Neuronal stem cell (in vitro differentiated cells): ENCODE measurements at regions not wholly inside any gene's neighbourhood (a gene's known extent, or its start where the extent isn't known, plus 50 kb on each side); places are given as distances from the start of the nearest gene placed in this dataset.
A peak's percentile ranks its signal among the peaks of the same experiment; 100 is the strongest.

Experiments used
- DNase-seq: peaks from one replicate; pipeline ENCODE4 v3.0.0-alpha.2; 2013; ENCODE audit warnings: low spot score
- H2AFZ ChIP-seq: one replicate; pipeline ENCODE4 v1.6.1; 2013; ENCODE audit warnings: mild to moderate bottlenecking, low read length, inconsistent platforms
- H2AK5ac ChIP-seq: 2 replicates; pipeline ENCODE4 v1.6.1; 2013; ENCODE audit warnings: low read depth, mild to moderate bottlenecking, inconsistent platforms, low read length, moderate library complexity, mixed read lengths
- H2BK120ac ChIP-seq: 2 replicates; pipeline ENCODE4 v1.6.1; 2013; ENCODE audit warnings: low read depth, mild to moderate bottlenecking, inconsistent platforms, low read length, moderate library complexity, mixed read lengths
- H2BK12ac ChIP-seq: one replicate; pipeline ENCODE4 v1.6.1; 2013; ENCODE audit warnings: low read length, inconsistent platforms
- H2BK15ac ChIP-seq: 2 replicates; pipeline ENCODE4 v1.6.1; 2013; ENCODE audit warnings: mild to moderate bottlenecking, low read length, inconsistent platforms, mixed read lengths
- H2BK5ac ChIP-seq: one replicate; pipeline ENCODE4 v1.6.1; 2013; ENCODE audit warnings: inconsistent platforms, mild to moderate bottlenecking, low read length, moderate library complexity
- H3K14ac ChIP-seq: one replicate; pipeline ENCODE4 v1.6.1; 2013; ENCODE audit warnings: low read length, inconsistent platforms
- H3K18ac ChIP-seq: 2 replicates; pipeline ENCODE4 v1.6.1; 2013; ENCODE audit warnings: low read length, inconsistent platforms
- H3K23ac ChIP-seq: 2 replicates; pipeline ENCODE4 v1.6.1; 2013; ENCODE audit warnings: low read depth, mild to moderate bottlenecking, mixed read lengths, low read length, inconsistent platforms; ENCODE audit not compliant: poor library complexity
- H3K27ac ChIP-seq: replicated peaks from 3 replicates; pipeline ENCODE4 v1.5.1; 2013; ENCODE audit warnings: low read length, inconsistent platforms
- H3K27me3 ChIP-seq, 3 experiments: 2 replicates each; pipeline ENCODE4 v1.6.1; 2013; ENCODE audit warnings: low read length in 3 of 3, mild to moderate bottlenecking in 2 of 3, inconsistent platforms in 1 of 3, low read depth in 1 of 3, mixed read lengths in 1 of 3, moderate library complexity in 1 of 3; ENCODE audit not compliant: control insufficient read depth in 3 of 3, insufficient read depth in 3 of 3
- H3K36me3 ChIP-seq, 2 donors: replicated peaks in 1 of 2; 2 replicates each; pipeline ENCODE4 v1.6.1; 2013; ENCODE audit warnings: low read length in 2 of 2; ENCODE audit not compliant: control insufficient read depth in 2 of 2, insufficient read depth in 2 of 2
- H3K4ac ChIP-seq: 2 replicates; pipeline ENCODE4 v1.6.1; 2013; ENCODE audit warnings: inconsistent platforms, mild to moderate bottlenecking, low read length, moderate library complexity
- H3K4me1 ChIP-seq, 2 donors: 1 replicate in 1 of 2; 2 replicates in 1 of 2; pipeline ENCODE4 v1.6.1; 2013; ENCODE audit warnings: low read length in 2 of 2, low read depth in 1 of 2; ENCODE audit not compliant: control insufficient read depth in 2 of 2, insufficient read depth in 1 of 2
- H3K4me2 ChIP-seq: one replicate; pipeline ENCODE4 v1.6.1; 2013; ENCODE audit warnings: mild to moderate bottlenecking, low read length, inconsistent platforms; ENCODE audit not compliant: insufficient read depth, poor library complexity, severe bottlenecking
- H3K4me3 ChIP-seq, 2 donors: 2 replicates each; pipeline ENCODE4 v1.5.1; 2013; ENCODE audit warnings: low read length in 2 of 2, mild to moderate bottlenecking in 2 of 2, inconsistent platforms in 1 of 2, moderate library complexity in 1 of 2
- H3K79me1 ChIP-seq: one replicate; pipeline ENCODE4 v1.6.1; 2013; ENCODE audit warnings: low read depth, mild to moderate bottlenecking, inconsistent platforms, low read length, moderate library complexity
- H3K9ac ChIP-seq: one replicate; pipeline ENCODE4 v1.6.1; 2013; ENCODE audit warnings: mild to moderate bottlenecking, low read depth, low read length, inconsistent platforms; ENCODE audit not compliant: poor library complexity
- H3K9me3 ChIP-seq, 2 donors: replicated peaks in 1 of 2; 2 replicates each; pipeline versions ENCODE3 to v1.6.1; 2013; ENCODE audit warnings: low read length in 2 of 2, mild to moderate bottlenecking in 2 of 2, inconsistent platforms in 1 of 2, low read depth in 1 of 2, mixed read lengths in 1 of 2, moderate library complexity in 1 of 2; ENCODE audit not compliant: control insufficient read depth in 2 of 2, insufficient read depth in 1 of 2
- H4K8ac ChIP-seq: one replicate; pipeline ENCODE4 v1.6.1; 2013; ENCODE audit warnings: low read depth, mild to moderate bottlenecking, inconsistent platforms, low read length, moderate library complexity
- H4K91ac ChIP-seq: one replicate; pipeline ENCODE4 v1.6.1; 2013; ENCODE audit warnings: low read length, low read depth, mild to moderate bottlenecking, inconsistent platforms; ENCODE audit not compliant: poor library complexity
- WGBS, 2 donors: extraction: QIAGEN DNeasy Blood & Tissue Kit; methylation state at CpG; one replicate each; pipeline ENCODE4 v1.1.7; 2013; ENCODE audit warnings: missing lambda C conversion rate in 2 of 2, mixed read lengths in 1 of 2; ENCODE audit not compliant: insufficient read length in 2 of 2, insufficient replicate concordance in 1 of 2; ENCODE audit errors: extremely low coverage in 2 of 2; 5-methylcytosine and 5-hydroxymethylcytosine counted together

DNA sequence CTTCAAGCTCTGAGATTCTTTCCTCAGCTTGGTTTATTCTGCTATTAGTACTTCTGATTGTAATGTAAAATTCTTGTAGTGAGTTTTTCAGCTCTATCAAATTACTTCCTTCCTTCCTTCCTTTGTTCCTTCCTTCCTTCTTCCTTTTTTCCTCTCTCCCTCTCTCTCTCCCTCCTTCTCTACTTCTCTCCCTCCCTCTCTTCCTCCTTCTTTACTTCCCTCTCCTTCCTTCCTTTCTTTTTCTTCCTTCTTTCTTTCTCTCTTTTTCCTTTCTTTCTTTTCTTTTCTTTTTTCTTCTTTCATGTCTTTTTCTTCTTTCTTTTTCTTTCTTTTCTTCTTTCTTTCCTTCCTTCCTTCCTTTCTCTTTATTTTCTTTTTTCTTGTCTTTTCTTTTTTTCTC is 565.2 kb upstream of the STXBP6 start:
- no peak overlapping the region for H4K8ac ChIP-seq
- no peak overlapping the region for H2BK120ac ChIP-seq
- no peaks in the 10 kb centered on the region for H3K4me1 ChIP-seq
- H3K4me2 ChIP-seq, result no peak overlapping the region
- no peaks in the 10 kb centered on the region for H3K79me1 ChIP-seq
- no peak overlapping the region for H2AK5ac ChIP-seq
- no peak overlapping the region for H2BK15ac ChIP-seq
- H4K91ac ChIP-seq, result no peak overlapping the region
- no peak overlapping the region for H2BK12ac ChIP-seq
- no peaks in the 10 kb centered on the region for H3K27me3 ChIP-seq
- no peak overlapping the region for H3K4ac ChIP-seq
- H2AFZ ChIP-seq, result no peak overlapping the region
- H3K9me3 ChIP-seq, result peaks cover 5 to 10% of the 10 kb centered on the region in 2 donors
- H3K14ac ChIP-seq, result no peak overlapping the region
- no peak overlapping the region for H2BK5ac ChIP-seq
- H3K27ac ChIP-seq, result no peak overlapping the region
- no peak overlapping the region for H3K23ac ChIP-seq
- H3K36me3 ChIP-seq, result peaks cover 0 to 2% of the 10 kb centered on the region in 2 donors
- H3K18ac ChIP-seq, result no peak overlapping the region
- no peak overlapping the region for H3K4me3 ChIP-seq
- no peak for DNase-seq
- no peak overlapping the region for H3K9ac ChIP-seq

DNA sequence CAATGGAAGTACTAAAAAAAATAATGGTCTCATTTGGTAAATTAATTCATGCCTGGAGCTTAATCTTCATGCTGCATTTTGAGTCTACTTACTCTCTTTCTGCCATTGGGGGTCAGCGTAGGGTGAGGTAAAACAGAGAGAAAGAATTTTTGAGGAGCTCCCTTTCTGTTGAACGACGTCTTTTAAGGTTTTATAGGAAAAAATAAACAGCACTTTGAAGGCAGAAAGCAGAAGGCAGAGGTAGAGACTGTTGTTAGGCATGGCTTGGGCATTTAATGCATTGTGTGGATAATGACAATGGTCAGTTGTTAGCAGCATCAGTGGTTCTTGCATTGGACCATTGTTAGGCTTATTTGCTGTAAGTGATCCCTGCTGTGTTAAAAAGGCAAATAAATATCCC is 557.2 kb upstream of the STXBP6 start:
- H2BK5ac ChIP-seq, result no peak overlapping the region
- H2BK120ac ChIP-seq, result no peak overlapping the region
- H3K4me1 ChIP-seq, result peaks cover 0 to 2% of the 10 kb centered on the region in 2 donors
- H3K4me2 ChIP-seq, result no peak overlapping the region
- no peak overlapping the region for H3K23ac ChIP-seq
- no peak overlapping the region for H2AK5ac ChIP-seq
- peak overlapping the region; percentile 24 for H2AFZ ChIP-seq
- H2BK15ac ChIP-seq, result no peak overlapping the region
- no peaks in the 10 kb centered on the region for H3K27me3 ChIP-seq
- no peaks in the 10 kb centered on the region for H3K36me3 ChIP-seq
- H3K14ac ChIP-seq, result no peak overlapping the region
- WGBS, 2 donors, result no CpG with 5 or more reads among the region's 3 CpGs
- no peak for DNase-seq
- H2BK12ac ChIP-seq, result no peak overlapping the region
- H3K4me3 ChIP-seq, result no peak overlapping the region
- no peaks in the 10 kb centered on the region for H3K79me1 ChIP-seq
- H3K18ac ChIP-seq, result no peak overlapping the region
- no peak overlapping the region for H4K8ac ChIP-seq
- H3K4ac ChIP-seq, result no peak overlapping the region
- H4K91ac ChIP-seq, result no peak overlapping the region
- H3K9me3 ChIP-seq, result peaks cover 0 to 2% of the 10 kb centered on the region in 2 donors
- no peak overlapping the region for H3K27ac ChIP-seq
- H3K9ac ChIP-seq, result no peak overlapping the region

DNA sequence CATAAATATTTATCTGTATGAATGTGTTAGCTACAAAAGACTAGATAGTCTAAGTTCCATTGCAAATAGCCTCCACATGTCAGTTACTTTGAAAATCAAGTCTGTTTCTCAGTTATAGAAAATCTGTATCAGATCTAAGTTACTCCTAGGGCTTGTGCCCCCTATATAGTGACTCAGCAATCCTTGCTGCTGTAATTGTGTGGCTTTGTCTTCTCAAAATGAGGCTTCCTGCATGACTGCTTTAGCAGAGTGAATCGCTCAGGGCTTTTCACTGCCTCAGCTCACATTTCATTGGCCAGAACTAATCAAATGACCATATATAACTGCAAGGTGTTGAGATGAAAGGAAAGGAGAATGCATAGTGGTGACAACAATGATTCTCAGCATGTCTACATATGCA is 552.2 kb upstream of the STXBP6 start:
- no peak overlapping the region for H3K23ac ChIP-seq
- H2BK5ac ChIP-seq, result no peak overlapping the region
- WGBS, 2 donors, result no CpG with 5 or more reads among the region's 1 CpG
- H4K8ac ChIP-seq, result no peak overlapping the region
- H3K18ac ChIP-seq, result no peak overlapping the region
- no peak for DNase-seq
- H3K9me3 ChIP-seq, result peaks cover 0 to 2% of the 10 kb centered on the region in 2 donors
- no peaks in the 10 kb centered on the region for H3K36me3 ChIP-seq
- no peak overlapping the region for H2AK5ac ChIP-seq
- no peak overlapping the region for H3K4me2 ChIP-seq
- H3K4ac ChIP-seq, result no peak overlapping the region
- H3K14ac ChIP-seq, result no peak overlapping the region
- no peak overlapping the region for H2BK12ac ChIP-seq
- H3K4me3 ChIP-seq, result no peak overlapping the region
- no peak overlapping the region for H2BK120ac ChIP-seq
- no peaks in the 10 kb centered on the region for H3K79me1 ChIP-seq
- no peak overlapping the region for H2BK15ac ChIP-seq
- H4K91ac ChIP-seq, result no peak overlapping the region
- no peak overlapping the region for H3K9ac ChIP-seq
- no peak overlapping the region for H2AFZ ChIP-seq
- no peaks in the 10 kb centered on the region for H3K27me3 ChIP-seq
- H3K4me1 ChIP-seq, result no peaks in the 10 kb centered on the region
- no peak overlapping the region for H3K27ac ChIP-seq

DNA sequence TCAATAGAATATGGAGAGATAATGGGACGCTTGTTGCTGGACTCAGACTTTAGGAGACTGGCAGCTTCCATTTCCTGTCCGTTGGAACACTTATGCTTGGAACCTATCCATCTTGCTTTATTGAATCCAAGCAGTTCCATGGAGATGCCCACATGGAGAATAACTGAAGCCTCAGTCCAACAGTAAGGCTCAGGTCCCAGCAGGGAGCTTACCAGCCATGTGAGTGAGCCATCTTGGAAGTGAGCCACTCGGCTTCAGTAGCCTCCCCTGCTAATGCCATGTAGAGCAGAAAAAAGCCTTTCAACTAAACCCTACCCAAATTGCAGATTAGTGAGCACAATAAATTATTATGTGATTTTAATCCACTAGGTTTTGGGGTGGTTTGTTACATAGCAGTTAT is 538.8 kb upstream of the STXBP6 start:
- H3K14ac ChIP-seq, result no peak overlapping the region
- H3K9ac ChIP-seq, result no peak overlapping the region
- H3K79me1 ChIP-seq, result no peaks in the 10 kb centered on the region
- no peak overlapping the region for H3K27ac ChIP-seq
- no peak overlapping the region for H3K18ac ChIP-seq
- no peak overlapping the region for H3K4ac ChIP-seq
- no peak overlapping the region for H2AFZ ChIP-seq
- H4K8ac ChIP-seq, result no peak overlapping the region
- H2BK15ac ChIP-seq, result no peak overlapping the region
- H2AK5ac ChIP-seq, result no peak overlapping the region
- no peak overlapping the region for H2BK12ac ChIP-seq
- no peaks in the 10 kb centered on the region for H3K9me3 ChIP-seq
- no peak overlapping the region for H4K91ac ChIP-seq
- WGBS, 2 donors, result no CpG with 5 or more reads among the region's 3 CpGs
- no peak overlapping the region for H2BK5ac ChIP-seq
- H3K4me3 ChIP-seq, result no peak overlapping the region
- H3K4me2 ChIP-seq, result no peak overlapping the region
- no peak overlapping the region for H2BK120ac ChIP-seq
- H3K23ac ChIP-seq, result no peak overlapping the region
- peaks cover 0 to 2% of the 10 kb centered on the region in 2 donors for H3K4me1 ChIP-seq
- no peak for DNase-seq
- no peaks in the 10 kb centered on the region for H3K27me3 ChIP-seq
- H3K36me3 ChIP-seq, result no peaks in the 10 kb centered on the region
